Activated T-cell treated with anti-CD3 and anti-CD28 coated beads, Interleukin-2, amount 50 U/mL, for 24 hours (primary cell): ENCODE measurements at regions not wholly inside any gene's neighbourhood (a gene's known extent, or its start where the extent isn't known, plus 50 kb on each side); places are given as distances from the start of the nearest gene placed in this dataset.
"Not testable (repeated sequence)": the region's sequence is repeated elsewhere in the genome, so short reads cannot be mapped to it uniquely, and the experiment has no call there.

ENCODE experiments used
- DNase-seq: peaks from one replicate; pipeline ENCODE4 v3.0.0-alpha.2; 2020
- H3K27ac Mint-ChIP-seq: 2 replicates; pipeline ENCODE4 v1.8.0; 2020; ENCODE audit warnings: mild to moderate bottlenecking, mixed read lengths
- H3K27me3 Mint-ChIP-seq: 2 replicates; pipeline ENCODE4 v1.8.0; 2020; ENCODE audit warnings: mixed read lengths
- H3K36me3 Mint-ChIP-seq: 2 replicates; pipeline ENCODE4 v1.8.0; 2020; ENCODE audit warnings: low read depth, mixed read lengths
- H3K4me1 Mint-ChIP-seq: 2 replicates; pipeline ENCODE4 v1.8.0; 2020; ENCODE audit warnings: low read depth, mixed read lengths
- H3K4me3 Mint-ChIP-seq: 2 replicates; pipeline ENCODE4 v1.8.0; 2020; ENCODE audit warnings: mild to moderate bottlenecking, moderate library complexity, mixed read lengths
- H3K9me3 Mint-ChIP-seq: 2 replicates; pipeline ENCODE4 v1.8.0; 2020; ENCODE audit warnings: mixed read lengths

DNA sequence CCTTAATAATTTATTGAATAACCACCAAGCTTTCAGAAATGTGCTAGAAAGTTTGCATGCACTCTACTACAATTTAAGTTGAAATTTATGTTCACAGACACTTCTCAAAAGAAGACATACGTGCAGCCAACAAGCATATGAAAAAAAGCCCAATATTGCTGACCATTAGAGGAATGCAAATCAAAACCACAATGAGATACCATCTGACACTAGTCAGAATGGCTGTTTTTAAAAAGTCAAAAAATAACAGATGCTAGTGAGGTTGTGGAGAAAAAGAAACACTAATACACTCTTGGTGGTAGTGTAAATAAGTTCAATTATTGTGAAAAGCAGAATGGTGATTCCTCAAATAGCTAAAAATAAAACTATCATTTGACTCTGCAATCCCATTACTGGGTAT lies 308.8 kb upstream of the PCDH9 start:
- Mint-ChIP-seq H3K4me3 (no peak overlapping the region), H3K27me3 (no peaks in the 10 kb centered on the region), H3K36me3 (no peaks in the 10 kb centered on the region), H3K27ac (no peak overlapping the region), H3K4me1 (no peaks in the 10 kb centered on the region), H3K9me3 (peaks cover 3% of the 10 kb centered on the region)
- no peak for DNase-seq

DNA sequence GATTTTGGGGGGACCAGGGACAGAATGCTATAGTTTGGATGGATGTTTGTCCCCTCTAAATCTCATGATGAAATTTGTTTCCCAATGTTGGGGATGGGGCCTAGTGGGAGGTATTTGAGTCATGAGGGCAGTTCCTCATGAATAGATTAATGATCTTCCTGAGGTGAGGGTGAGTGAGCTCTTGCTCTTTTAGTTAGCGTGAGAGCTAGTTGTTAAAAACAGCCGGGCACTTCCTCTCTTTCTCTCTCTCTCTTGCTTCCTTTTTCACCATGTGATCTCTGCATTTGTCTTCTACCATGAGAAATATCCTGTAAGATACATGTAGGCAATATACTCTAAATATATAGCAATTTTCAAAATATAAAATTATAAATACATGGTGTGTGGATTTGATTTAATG lies 290.8 kb upstream of the PCDH9 start:
- Mint-ChIP-seq H3K27ac (no peak overlapping the region), H3K4me3 (no peak overlapping the region), H3K4me1 (no peaks in the 10 kb centered on the region), H3K36me3 (no peaks in the 10 kb centered on the region), H3K9me3 (peaks cover 6% of the 10 kb centered on the region), H3K27me3 (no peaks in the 10 kb centered on the region)
- DNase-seq = no peak

DNA sequence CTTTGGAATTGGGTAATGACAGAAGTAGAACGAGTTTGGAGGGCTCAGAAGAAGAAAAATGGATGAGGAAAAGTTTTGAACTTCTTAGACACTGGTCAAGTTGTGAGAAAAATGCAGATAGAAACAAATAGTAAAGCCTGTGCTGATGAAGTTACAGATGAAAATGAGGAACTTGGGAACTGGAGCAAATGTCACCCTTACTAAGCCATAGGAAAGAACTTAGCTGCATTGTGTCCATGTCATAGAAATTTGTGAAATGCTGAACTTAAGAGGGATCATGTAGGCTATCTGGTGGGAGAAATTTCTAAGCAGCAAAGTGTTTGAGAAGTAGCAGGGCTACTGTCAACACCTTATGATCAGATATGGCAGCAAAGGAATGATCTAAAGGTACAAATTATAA lies 289.2 kb upstream of the PCDH9 start:
- Mint-ChIP-seq H3K4me3 (no peak overlapping the region), H3K4me1 (no peaks in the 10 kb centered on the region), H3K27ac (no peak overlapping the region), H3K9me3 (peaks cover 3% of the 10 kb centered on the region), H3K27me3 (no peaks in the 10 kb centered on the region), H3K36me3 (no peaks in the 10 kb centered on the region)
- DNase-seq = no peak

DNA sequence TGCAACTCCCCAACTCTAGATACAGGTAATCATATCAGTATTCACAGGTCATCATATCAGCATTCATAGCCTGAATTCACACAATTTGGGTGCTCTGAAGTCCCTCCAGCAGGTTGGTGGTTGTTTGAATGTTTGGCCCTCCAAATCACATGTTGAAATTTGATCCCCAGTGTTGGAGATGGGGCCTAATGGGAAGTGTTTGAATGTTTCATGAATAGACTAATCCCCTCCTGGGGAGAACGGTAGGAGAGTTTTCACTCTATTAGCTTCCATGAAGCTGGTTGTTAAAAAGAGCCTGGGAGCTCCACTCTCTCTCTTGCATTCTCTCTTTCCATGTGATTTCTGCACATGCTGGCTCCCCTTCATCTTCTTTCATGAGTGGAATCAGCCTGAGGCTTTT lies 288.6 kb upstream of the PCDH9 start:
- Mint-ChIP-seq H3K9me3 (peaks cover 3% of the 10 kb centered on the region), H3K27ac (no peak overlapping the region), H3K27me3 (no peaks in the 10 kb centered on the region), H3K36me3 (no peaks in the 10 kb centered on the region), H3K4me1 (no peaks in the 10 kb centered on the region), H3K4me3 (no peak overlapping the region)
- no peak for DNase-seq

DNA sequence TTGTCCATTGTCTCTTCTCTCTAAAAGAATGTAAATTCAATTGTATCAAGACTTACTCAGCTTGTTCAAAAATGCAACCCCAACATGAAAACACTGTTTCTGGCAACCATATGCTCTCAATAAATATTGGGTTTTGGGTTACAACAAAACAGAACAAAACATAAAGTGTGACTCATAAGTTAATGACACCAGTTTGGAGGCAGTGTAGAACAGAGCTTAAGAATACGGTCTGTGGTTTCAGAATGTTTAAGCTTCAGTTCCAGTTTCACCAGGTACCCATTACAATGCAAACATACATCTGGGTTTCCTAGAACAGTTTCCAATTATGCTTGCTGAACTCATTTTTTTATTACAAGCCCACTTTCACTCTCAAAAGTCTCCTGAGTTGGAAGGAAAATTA lies 285.8 kb upstream of the PCDH9 start:
- no peaks in the 10 kb centered on the region for H3K27me3 Mint-ChIP-seq
- peaks cover 3% of the 10 kb centered on the region for H3K9me3 Mint-ChIP-seq
- no peaks in the 10 kb centered on the region for H3K4me1 Mint-ChIP-seq
- H3K27ac Mint-ChIP-seq = no peak overlapping the region
- DNase-seq = no peak
- H3K36me3 Mint-ChIP-seq = no peaks in the 10 kb centered on the region
- no peak overlapping the region for H3K4me3 Mint-ChIP-seq

DNA sequence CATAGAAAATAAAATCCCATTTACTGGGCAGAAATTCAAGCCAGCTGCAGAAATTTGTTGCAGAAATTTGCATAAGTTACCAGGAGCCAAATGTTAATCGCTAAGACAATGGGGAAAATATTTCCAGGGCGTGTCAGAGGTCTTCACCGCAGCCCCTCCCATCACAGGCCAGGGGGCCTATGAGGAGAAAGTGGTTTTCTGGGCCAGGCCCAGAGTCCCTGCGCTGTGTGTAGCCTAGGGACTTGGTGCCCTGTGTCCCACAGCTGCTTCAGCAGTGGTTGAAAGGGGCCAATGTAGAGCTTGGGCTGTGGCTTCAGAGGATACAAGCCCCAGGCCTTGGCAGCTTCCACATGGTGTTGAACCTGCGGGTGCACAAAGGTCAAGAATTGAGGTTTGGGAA lies 278.9 kb upstream of the PCDH9 start:
- H3K4me1 Mint-ChIP-seq = no peaks in the 10 kb centered on the region

DNA sequence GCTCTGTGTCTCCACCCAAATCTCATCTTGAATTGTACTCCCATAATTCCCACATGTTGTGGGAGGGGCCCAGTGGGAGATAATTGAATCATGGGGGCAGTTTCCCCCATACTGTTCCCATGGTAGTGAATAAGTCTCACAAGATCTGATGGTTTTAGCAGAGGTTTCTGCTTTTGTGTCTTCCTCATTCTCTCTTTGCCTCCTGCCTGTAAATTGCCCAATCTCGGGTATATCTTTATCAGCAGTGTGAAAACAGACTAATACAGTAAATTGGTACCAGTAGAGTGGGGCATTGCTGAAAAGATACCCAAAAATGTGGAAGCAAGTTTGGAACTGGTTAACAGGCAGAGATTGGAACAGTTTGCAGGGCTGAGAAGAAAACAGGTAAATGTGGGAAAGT lies 278.1 kb upstream of the PCDH9 start:
- not testable (repeated sequence) for H3K4me3 Mint-ChIP-seq, H3K27ac Mint-ChIP-seq, DNase-seq, H3K4me1 Mint-ChIP-seq, H3K36me3 Mint-ChIP-seq, H3K27me3 Mint-ChIP-seq
- peaks cover 14% of the 10 kb centered on the region for H3K9me3 Mint-ChIP-seq

More for the DNA sequence above, 278.9 kb upstream of the PCDH9 start:
- H3K27me3 Mint-ChIP-seq = no peaks in the 10 kb centered on the region
- no peaks in the 10 kb centered on the region for H3K36me3 Mint-ChIP-seq
- peaks cover 14% of the 10 kb centered on the region for H3K9me3 Mint-ChIP-seq
- H3K27ac Mint-ChIP-seq = no peak overlapping the region
- no peak for DNase-seq
- H3K4me3 Mint-ChIP-seq = no peak overlapping the region

DNA sequence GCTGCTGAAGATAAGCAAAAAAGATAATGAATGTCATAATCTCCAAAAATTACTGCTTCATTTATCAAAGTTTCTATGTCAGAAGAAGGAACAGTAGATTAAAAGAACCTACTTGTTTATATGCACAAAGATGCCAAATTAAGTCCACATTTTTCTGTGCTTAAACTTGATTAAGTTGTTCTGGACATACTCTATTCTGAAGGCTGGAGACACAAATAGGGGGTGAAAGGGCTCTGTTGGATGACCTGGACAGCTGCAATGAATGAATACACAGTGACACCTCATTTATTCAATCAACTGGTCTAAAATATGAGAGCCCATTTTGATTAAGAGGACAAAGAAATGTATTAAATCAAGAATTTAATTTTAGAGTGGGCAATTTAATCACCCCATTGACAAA lies 276.3 kb upstream of the PCDH9 start:
- no peak overlapping the region for H3K4me3 Mint-ChIP-seq
- no peaks in the 10 kb centered on the region for H3K4me1 Mint-ChIP-seq
- H3K27ac Mint-ChIP-seq = no peak overlapping the region
- H3K36me3 Mint-ChIP-seq = no peaks in the 10 kb centered on the region
- H3K27me3 Mint-ChIP-seq = no peaks in the 10 kb centered on the region
- peaks cover 14% of the 10 kb centered on the region for H3K9me3 Mint-ChIP-seq
- no peak for DNase-seq

DNA sequence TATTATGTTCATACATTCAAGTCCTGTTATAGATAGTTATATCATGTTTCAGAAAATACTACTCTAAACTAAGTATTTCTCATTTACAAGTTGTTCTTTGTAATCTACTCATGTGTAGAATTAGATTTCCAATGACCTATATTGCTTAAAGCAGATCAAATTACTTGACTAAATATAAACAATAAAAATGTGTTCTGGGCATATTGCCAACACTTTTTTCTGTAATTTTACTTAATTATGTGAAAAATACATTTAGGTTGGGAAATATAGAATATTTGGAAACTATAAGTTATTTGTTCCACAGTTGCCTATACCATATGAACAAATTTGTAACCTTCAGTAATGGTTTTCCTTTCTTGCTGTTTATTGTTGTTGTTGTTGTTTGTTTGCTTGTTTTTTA lies 275.2 kb upstream of the PCDH9 start:
- Mint-ChIP-seq H3K4me3 (no peak overlapping the region), H3K27ac (no peak overlapping the region), H3K27me3 (no peaks in the 10 kb centered on the region)

DNA sequence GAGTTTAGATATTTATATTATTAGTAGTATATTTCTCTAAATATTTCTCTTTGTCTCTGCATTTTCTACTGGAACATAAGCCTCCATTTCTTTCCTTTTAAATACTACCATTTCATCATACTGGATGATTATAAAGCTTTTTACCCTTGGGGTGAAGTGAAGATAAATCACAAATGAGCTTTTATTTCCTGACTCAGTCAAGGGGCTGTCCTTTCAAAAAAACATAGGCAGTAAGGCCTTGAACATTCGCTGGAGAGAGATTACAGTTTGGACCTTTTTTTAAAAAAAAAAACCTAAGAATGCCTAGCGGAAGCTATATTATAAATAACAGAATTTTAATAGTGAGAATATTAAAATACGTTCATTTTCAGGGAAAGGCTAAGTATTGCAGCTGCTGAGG lies 268.8 kb upstream of the PCDH9 start:
- DNase-seq = no peak
- Mint-ChIP-seq H3K27me3 (no peaks in the 10 kb centered on the region), H3K36me3 (no peaks in the 10 kb centered on the region), H3K4me1 (no peaks in the 10 kb centered on the region), H3K9me3 (peaks cover 13% of the 10 kb centered on the region), H3K4me3 (no peak overlapping the region), H3K27ac (no peak overlapping the region)

More for the DNA sequence above, 275.2 kb upstream of the PCDH9 start:
- no peak for DNase-seq
- peaks cover 16% of the 10 kb centered on the region for H3K9me3 Mint-ChIP-seq
- no peaks in the 10 kb centered on the region for H3K4me1 Mint-ChIP-seq
- H3K36me3 Mint-ChIP-seq = no peaks in the 10 kb centered on the region

DNA sequence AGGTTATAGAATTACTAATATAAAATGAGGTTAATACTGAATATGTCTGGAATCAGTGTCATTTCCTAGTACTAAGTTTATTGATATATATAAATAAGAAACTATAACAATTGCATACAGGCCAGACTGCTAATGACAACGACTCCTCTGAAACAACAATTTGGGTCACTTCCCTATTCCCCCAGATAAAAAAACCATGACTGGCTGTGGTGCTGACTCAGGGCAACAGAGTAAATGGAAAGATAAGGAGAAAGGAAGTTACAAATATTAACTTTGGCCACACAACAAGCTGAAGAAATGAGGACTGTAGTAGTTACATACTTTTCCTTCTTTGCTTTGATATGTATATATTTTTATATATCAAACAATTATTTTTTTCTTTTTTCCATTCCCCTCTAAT lies 263.7 kb upstream of the PCDH9 start:
- Mint-ChIP-seq H3K4me3 (no peak overlapping the region), H3K36me3 (no peaks in the 10 kb centered on the region), H3K27me3 (no peaks in the 10 kb centered on the region), H3K9me3 (peaks cover 11% of the 10 kb centered on the region), H3K4me1 (no peaks in the 10 kb centered on the region), H3K27ac (no peak overlapping the region)
- no peak for DNase-seq

DNA sequence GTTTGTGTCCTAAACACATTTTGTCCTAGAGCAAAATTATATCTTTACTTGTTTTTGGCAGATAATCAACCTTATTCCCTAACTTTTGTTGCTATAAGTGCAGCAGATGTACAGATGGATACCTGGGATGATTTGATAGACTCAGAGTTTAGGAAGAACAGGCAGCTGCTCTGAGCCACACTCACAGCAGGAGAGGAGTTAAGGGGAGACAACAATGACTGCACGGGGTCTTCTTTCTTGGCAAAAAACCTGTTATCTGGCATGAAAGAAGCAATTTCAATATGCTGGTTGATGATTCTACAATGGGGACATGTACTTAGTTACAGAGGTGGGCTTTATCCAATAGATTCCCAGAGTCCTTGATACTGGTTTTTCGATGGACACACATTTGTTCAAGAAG lies 258.9 kb upstream of the PCDH9 start:
- H3K27ac Mint-ChIP-seq = no peak overlapping the region
- H3K36me3 Mint-ChIP-seq = no peaks in the 10 kb centered on the region
- H3K9me3 Mint-ChIP-seq = peaks cover 6% of the 10 kb centered on the region

DNA sequence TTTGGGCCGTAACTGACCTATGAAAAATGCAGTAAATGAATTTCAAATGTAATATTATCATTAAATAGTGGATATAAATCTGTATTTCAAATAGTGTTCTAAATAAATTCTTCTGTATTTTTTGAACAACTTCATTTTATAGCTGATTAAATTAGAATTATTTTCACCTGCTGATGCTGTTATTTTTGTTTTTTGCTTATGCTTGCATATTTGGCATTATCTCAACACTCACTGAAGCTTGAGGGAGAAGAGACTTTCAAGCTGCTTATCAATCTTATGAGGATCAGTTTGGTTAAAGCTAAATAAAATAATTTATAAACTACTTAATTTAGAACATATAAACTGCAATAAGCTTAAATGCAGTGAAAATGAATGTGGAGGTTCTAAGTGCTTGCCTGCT lies 251.3 kb upstream of the PCDH9 start:
- no peaks in the 10 kb centered on the region for H3K27me3 Mint-ChIP-seq
- no peaks in the 10 kb centered on the region for H3K4me1 Mint-ChIP-seq
- H3K27ac Mint-ChIP-seq = no peak overlapping the region
- no peak for DNase-seq
- H3K9me3 Mint-ChIP-seq = peaks cover 10% of the 10 kb centered on the region
- H3K4me3 Mint-ChIP-seq = no peak overlapping the region
- no peaks in the 10 kb centered on the region for H3K36me3 Mint-ChIP-seq

More for the DNA sequence above, 258.9 kb upstream of the PCDH9 start:
- Mint-ChIP-seq H3K27me3 (no peaks in the 10 kb centered on the region), H3K4me1 (no peaks in the 10 kb centered on the region), H3K4me3 (no peak overlapping the region)
- no peak for DNase-seq

DNA sequence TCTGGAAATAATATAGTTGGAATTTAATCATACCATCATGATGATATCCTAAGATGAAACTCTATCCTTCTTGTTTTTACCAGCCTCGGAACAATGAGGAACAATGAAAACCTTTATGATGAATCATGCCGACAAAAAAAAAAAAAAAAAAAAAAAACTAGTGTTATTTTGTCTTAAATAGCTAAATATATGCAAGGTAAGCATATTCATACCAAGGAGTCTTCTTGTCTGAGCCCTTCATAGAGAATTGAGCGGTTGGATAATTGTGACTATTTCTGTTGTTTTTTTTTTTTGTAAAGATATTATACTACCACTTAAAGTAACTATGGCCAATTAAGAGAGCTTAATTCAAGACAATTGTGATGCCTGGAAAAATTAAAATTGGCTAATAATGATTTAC lies 244.0 kb upstream of the PCDH9 start:
- no peaks in the 10 kb centered on the region for H3K36me3 Mint-ChIP-seq
- no peaks in the 10 kb centered on the region for H3K27me3 Mint-ChIP-seq
- H3K4me1 Mint-ChIP-seq = no peaks in the 10 kb centered on the region
- H3K27ac Mint-ChIP-seq = no peak overlapping the region
- no peak overlapping the region for H3K4me3 Mint-ChIP-seq
- no peak for DNase-seq
- H3K9me3 Mint-ChIP-seq = peaks cover 16% of the 10 kb centered on the region

DNA sequence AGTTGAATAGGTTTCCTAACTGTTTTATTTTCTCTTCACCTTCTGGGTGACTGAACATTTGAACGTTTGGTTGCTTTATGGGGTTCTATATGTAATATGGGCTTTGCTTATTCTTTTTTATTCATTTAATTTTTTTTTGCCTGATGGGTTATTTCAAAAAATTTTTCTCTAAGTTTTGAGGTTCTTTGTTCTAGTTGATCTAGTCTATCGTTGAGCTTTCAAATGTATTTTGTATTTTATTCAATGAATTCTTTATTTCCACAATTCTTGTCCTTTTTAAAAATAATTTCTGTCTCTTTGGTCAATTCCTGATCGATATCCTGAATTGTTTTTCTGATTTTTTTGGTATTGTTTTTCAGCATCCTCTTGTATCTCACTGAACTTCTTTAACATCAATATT lies 239.5 kb upstream of the PCDH9 start:
- H3K27me3 Mint-ChIP-seq = no peaks in the 10 kb centered on the region
- DNase-seq = no peak
- no peaks in the 10 kb centered on the region for H3K36me3 Mint-ChIP-seq
- no peak overlapping the region for H3K4me3 Mint-ChIP-seq
- no peak overlapping the region for H3K27ac Mint-ChIP-seq
- H3K9me3 Mint-ChIP-seq = peaks cover 29% of the 10 kb centered on the region
- no peaks in the 10 kb centered on the region for H3K4me1 Mint-ChIP-seq

DNA sequence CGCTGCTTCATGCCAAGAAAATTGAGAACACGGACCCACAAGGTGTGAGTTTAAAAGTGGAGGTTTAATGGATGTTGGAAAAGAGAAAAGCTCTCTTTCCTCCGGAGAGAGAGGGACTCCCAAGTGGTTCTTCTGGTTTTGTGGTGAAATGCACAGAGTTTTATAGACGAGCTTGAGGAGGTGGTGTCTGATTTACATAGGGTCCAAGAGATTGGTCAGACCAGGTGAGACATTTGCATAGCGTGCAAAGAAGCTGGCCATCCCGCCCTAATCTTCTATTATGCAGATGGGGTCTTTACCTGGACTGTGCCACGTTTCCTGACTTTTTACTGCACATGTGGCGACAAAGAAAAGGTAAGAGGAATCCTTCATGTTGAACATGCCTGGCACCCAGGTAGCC lies 236.4 kb upstream of the PCDH9 start:
- Mint-ChIP-seq H3K27me3 (no peaks in the 10 kb centered on the region), H3K4me3 (no peak overlapping the region), H3K4me1 (no peaks in the 10 kb centered on the region), H3K27ac (no peak overlapping the region), H3K9me3 (peaks cover 30% of the 10 kb centered on the region), H3K36me3 (no peaks in the 10 kb centered on the region)
- no peak for DNase-seq
